ENCODE measurements at regions not wholly inside any gene's neighbourhood (a gene's known extent, or its start where the extent isn't known, plus 50 kb on each side); places are given as distances from the start of the nearest gene placed in this dataset.
A peak's percentile ranks its signal among the peaks of the same experiment; 100 is the strongest.

- H3K4me1 ChIP-seq (ENCODE audit: control insufficient read depth, insufficient read depth, low read length) = no peaks in the 10 kb centered on the region
- H3K27me3 ChIP-seq (ENCODE audit: control insufficient read depth, insufficient read depth, low read length) = peaks cover 3% of the 10 kb centered on the region
- peaks cover 9% of the 10 kb centered on the region for H3K9me3 ChIP-seq (ENCODE audit: control insufficient read depth, insufficient read depth, low read length)
- DNase-seq (ENCODE audit: low read depth in 4 of 6, low spot score in 6 of 6) = peak in 3 of 6 donors; percentile 20 to 71 (median 22)
- WGBS (ENCODE audit: insufficient coverage) = 31% methylated on average over 5 of the region's 7 CpGs
- H3K36me3 ChIP-seq (ENCODE audit: control insufficient read depth, insufficient read depth, low read length) = no peaks in the 10 kb centered on the region
- no peak overlapping the region for H3K27ac ChIP-seq (ENCODE audit: low read depth, low read length)
- H3K4me3 ChIP-seq (ENCODE audit: low read depth, low read length) = no peak overlapping the region
Measured at GRCh38 chr10:29114141-29114540, 174.7 kb upstream of the LYZL1 start.

- Histone ChIP-seq H3K4me3 (ENCODE audit: low read depth, low read length) (no peak overlapping the region), H3K27ac (ENCODE audit: low read depth, low read length) (no peak overlapping the region), H3K36me3 (ENCODE audit: control insufficient read depth, insufficient read depth, low read length) (no peaks in the 10 kb centered on the region), H3K4me1 (ENCODE audit: control insufficient read depth, insufficient read depth, low read length) (no peaks in the 10 kb centered on the region), H3K9me3 (ENCODE audit: control insufficient read depth, insufficient read depth, low read length) (peaks cover 9% of the 10 kb centered on the region), H3K27me3 (ENCODE audit: control insufficient read depth, insufficient read depth, low read length) (no peaks in the 10 kb centered on the region)
- no peak for DNase-seq (ENCODE audit: low read depth in 4 of 6, low spot score in 6 of 6)
Measured at GRCh38 chr10:29117781-29118180, 171.1 kb upstream of the LYZL1 start.

- Histone ChIP-seq H3K36me3 (ENCODE audit: control insufficient read depth, insufficient read depth, low read length) (no peaks in the 10 kb centered on the region), H3K9me3 (ENCODE audit: control insufficient read depth, insufficient read depth, low read length) (peaks cover 9% of the 10 kb centered on the region), H3K4me1 (ENCODE audit: control insufficient read depth, insufficient read depth, low read length) (no peaks in the 10 kb centered on the region), H3K4me3 (ENCODE audit: low read depth, low read length) (no peak overlapping the region), H3K27ac (ENCODE audit: low read depth, low read length) (no peak overlapping the region), H3K27me3 (ENCODE audit: control insufficient read depth, insufficient read depth, low read length) (no peaks in the 10 kb centered on the region)
- 68% methylated on average over 2 of the region's 8 CpGs for WGBS (ENCODE audit: insufficient coverage)
- peak in 2 of 6 donors; percentile 45 to 53 for DNase-seq (ENCODE audit: low read depth in 4 of 6, low spot score in 6 of 6)
Measured at GRCh38 chr10:29119374-29119773, 169.5 kb upstream of the LYZL1 start.

GRCh38 chr10:29120216-29120615 lies 168.7 kb upstream of the LYZL1 start:
- Histone ChIP-seq H3K4me3 (ENCODE audit: low read depth, low read length) (no peak overlapping the region), H3K27ac (ENCODE audit: low read depth, low read length) (no peak overlapping the region), H3K36me3 (ENCODE audit: control insufficient read depth, insufficient read depth, low read length) (no peaks in the 10 kb centered on the region), H3K9me3 (ENCODE audit: control insufficient read depth, insufficient read depth, low read length) (peaks cover 9% of the 10 kb centered on the region), H3K4me1 (ENCODE audit: control insufficient read depth, insufficient read depth, low read length) (no peaks in the 10 kb centered on the region), H3K27me3 (ENCODE audit: control insufficient read depth, insufficient read depth, low read length) (no peaks in the 10 kb centered on the region)
- WGBS (ENCODE audit: insufficient coverage) = 100% methylated on average over 3 of the region's 3 CpGs
- DNase-seq (ENCODE audit: low read depth in 4 of 6, low spot score in 6 of 6) = no peak

- Histone ChIP-seq H3K4me3 (ENCODE audit: low read depth, low read length) (no peak overlapping the region), H3K9me3 (ENCODE audit: control insufficient read depth, insufficient read depth, low read length) (no peaks in the 10 kb centered on the region), H3K36me3 (ENCODE audit: control insufficient read depth, insufficient read depth, low read length) (no peaks in the 10 kb centered on the region), H3K27me3 (ENCODE audit: control insufficient read depth, insufficient read depth, low read length) (peaks cover 3% of the 10 kb centered on the region), H3K4me1 (ENCODE audit: control insufficient read depth, insufficient read depth, low read length) (peaks cover 2% of the 10 kb centered on the region), H3K27ac (ENCODE audit: low read depth, low read length) (no peak overlapping the region)
- WGBS (ENCODE audit: insufficient coverage) = 91% methylated on average over 5 of the region's 6 CpGs
- DNase-seq (ENCODE audit: low read depth in 4 of 6, low spot score in 6 of 6) = no peak
Measured at GRCh38 chr10:29124864-29125263, 164.0 kb upstream of the LYZL1 start.

GRCh38 chr10:29127037-29127700 lies 161.7 kb upstream of the LYZL1 start:
- Histone ChIP-seq H3K27me3 (ENCODE audit: control insufficient read depth, insufficient read depth, low read length) (peaks cover 3% of the 10 kb centered on the region), H3K9me3 (ENCODE audit: control insufficient read depth, insufficient read depth, low read length) (no peaks in the 10 kb centered on the region), H3K27ac (ENCODE audit: low read depth, low read length) (no peak overlapping the region), H3K4me1 (ENCODE audit: control insufficient read depth, insufficient read depth, low read length) (peaks cover 2% of the 10 kb centered on the region), H3K4me3 (ENCODE audit: low read depth, low read length) (no peak overlapping the region), H3K36me3 (ENCODE audit: control insufficient read depth, insufficient read depth, low read length) (no peaks in the 10 kb centered on the region)
- no peak for DNase-seq (ENCODE audit: low read depth in 4 of 6, low spot score in 6 of 6)
- 40% methylated on average over 1 of the region's 7 CpGs for WGBS (ENCODE audit: insufficient coverage)

- Histone ChIP-seq H3K27me3 (ENCODE audit: control insufficient read depth, insufficient read depth, low read length) (peaks cover 3% of the 10 kb centered on the region), H3K4me3 (ENCODE audit: low read depth, low read length) (no peak overlapping the region), H3K36me3 (ENCODE audit: control insufficient read depth, insufficient read depth, low read length) (no peaks in the 10 kb centered on the region), H3K9me3 (ENCODE audit: control insufficient read depth, insufficient read depth, low read length) (no peaks in the 10 kb centered on the region), H3K27ac (ENCODE audit: low read depth, low read length) (no peak overlapping the region), H3K4me1 (ENCODE audit: control insufficient read depth, insufficient read depth, low read length) (peaks cover 2% of the 10 kb centered on the region)
- 36% methylated on average over 2 of the region's 3 CpGs for WGBS (ENCODE audit: insufficient coverage)
- peak in 1 of 6 donors; percentile 4 for DNase-seq (ENCODE audit: low read depth in 4 of 6, low spot score in 6 of 6)
Measured at GRCh38 chr10:29127731-29128130, 161.1 kb upstream of the LYZL1 start.

- DNase-seq (ENCODE audit: low read depth in 4 of 6, low spot score in 6 of 6) = peak in 4 of 6 donors; percentile 17 to 80 (median 22)
- WGBS (ENCODE audit: insufficient coverage) = no CpG with 5 or more reads among the region's 1 CpG
- no peak overlapping the region for H3K4me3 ChIP-seq (ENCODE audit: low read depth, low read length)
- no peaks in the 10 kb centered on the region for H3K36me3 ChIP-seq (ENCODE audit: control insufficient read depth, insufficient read depth, low read length)
- no peak overlapping the region for H3K27ac ChIP-seq (ENCODE audit: low read depth, low read length)
- no peaks in the 10 kb centered on the region for H3K9me3 ChIP-seq (ENCODE audit: control insufficient read depth, insufficient read depth, low read length)
- H3K27me3 ChIP-seq (ENCODE audit: control insufficient read depth, insufficient read depth, low read length) = peaks cover 3% of the 10 kb centered on the region
- peaks cover 2% of the 10 kb centered on the region for H3K4me1 ChIP-seq (ENCODE audit: control insufficient read depth, insufficient read depth, low read length)
Measured at GRCh38 chr10:29130190-29130673, 158.6 kb upstream of the LYZL1 start.

GRCh38 chr10:29131952-29132547 lies 156.8 kb upstream of the LYZL1 start:
- Histone ChIP-seq H3K4me3 (ENCODE audit: low read depth, low read length) (no peak overlapping the region), H3K27ac (ENCODE audit: low read depth, low read length) (no peak overlapping the region), H3K36me3 (ENCODE audit: control insufficient read depth, insufficient read depth, low read length) (no peaks in the 10 kb centered on the region), H3K9me3 (ENCODE audit: control insufficient read depth, insufficient read depth, low read length) (no peaks in the 10 kb centered on the region), H3K27me3 (ENCODE audit: control insufficient read depth, insufficient read depth, low read length) (no peaks in the 10 kb centered on the region), H3K4me1 (ENCODE audit: control insufficient read depth, insufficient read depth, low read length) (peaks cover under 1% of the 10 kb centered on the region)
- DNase-seq (ENCODE audit: low read depth in 4 of 6, low spot score in 6 of 6) = peak in 1 of 6 donors; percentile 42
- 67% methylated on average over 11 of the region's 12 CpGs for WGBS (ENCODE audit: insufficient coverage)

- H3K27ac ChIP-seq (ENCODE audit: low read depth, low read length) = no peak overlapping the region
- no peak overlapping the region for H3K4me3 ChIP-seq (ENCODE audit: low read depth, low read length)
- DNase-seq (ENCODE audit: low read depth in 4 of 6, low spot score in 6 of 6) = peak in 1 of 6 donors; percentile 6
- H3K36me3 ChIP-seq (ENCODE audit: control insufficient read depth, insufficient read depth, low read length) = no peaks in the 10 kb centered on the region
- H3K27me3 ChIP-seq (ENCODE audit: control insufficient read depth, insufficient read depth, low read length) = no peaks in the 10 kb centered on the region
- no peaks in the 10 kb centered on the region for H3K4me1 ChIP-seq (ENCODE audit: control insufficient read depth, insufficient read depth, low read length)
- WGBS (ENCODE audit: insufficient coverage) = 93% methylated on average over 3 of the region's 11 CpGs
- no peaks in the 10 kb centered on the region for H3K9me3 ChIP-seq (ENCODE audit: control insufficient read depth, insufficient read depth, low read length)
Measured at GRCh38 chr10:29132551-29133111, 156.2 kb upstream of the LYZL1 start.

All from spinal cord (tissue), 9 donors.